ENCODE measurements at regions not wholly inside any gene's neighbourhood (a gene's known extent, or its start where the extent isn't known, plus 50 kb on each side); places are given as distances from the start of the nearest gene placed in this dataset.
"Not testable (repeated sequence)": the region's sequence is repeated elsewhere in the genome, so short reads cannot be mapped to it uniquely, and the experiment has no call there.

DNA sequence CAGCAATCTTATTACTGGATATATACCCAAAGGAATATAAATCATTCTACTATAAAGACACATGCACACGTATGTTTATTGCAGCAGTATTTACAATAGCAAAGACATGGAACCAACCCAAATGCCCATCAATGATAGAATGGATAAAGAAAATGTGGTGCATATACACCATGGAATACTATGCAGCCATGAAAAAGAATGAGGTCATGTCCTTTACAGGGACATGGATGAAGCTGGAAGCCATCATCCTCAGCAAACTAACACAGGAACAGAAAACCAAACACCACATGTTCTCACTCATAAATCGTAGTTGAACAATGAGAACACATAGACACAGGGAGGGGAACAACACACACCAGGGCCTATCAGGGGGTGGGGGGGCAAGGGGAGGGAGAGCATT, 353.9 kb upstream of the ATP10A start:
- TF ChIP-seq, protein P1, sequence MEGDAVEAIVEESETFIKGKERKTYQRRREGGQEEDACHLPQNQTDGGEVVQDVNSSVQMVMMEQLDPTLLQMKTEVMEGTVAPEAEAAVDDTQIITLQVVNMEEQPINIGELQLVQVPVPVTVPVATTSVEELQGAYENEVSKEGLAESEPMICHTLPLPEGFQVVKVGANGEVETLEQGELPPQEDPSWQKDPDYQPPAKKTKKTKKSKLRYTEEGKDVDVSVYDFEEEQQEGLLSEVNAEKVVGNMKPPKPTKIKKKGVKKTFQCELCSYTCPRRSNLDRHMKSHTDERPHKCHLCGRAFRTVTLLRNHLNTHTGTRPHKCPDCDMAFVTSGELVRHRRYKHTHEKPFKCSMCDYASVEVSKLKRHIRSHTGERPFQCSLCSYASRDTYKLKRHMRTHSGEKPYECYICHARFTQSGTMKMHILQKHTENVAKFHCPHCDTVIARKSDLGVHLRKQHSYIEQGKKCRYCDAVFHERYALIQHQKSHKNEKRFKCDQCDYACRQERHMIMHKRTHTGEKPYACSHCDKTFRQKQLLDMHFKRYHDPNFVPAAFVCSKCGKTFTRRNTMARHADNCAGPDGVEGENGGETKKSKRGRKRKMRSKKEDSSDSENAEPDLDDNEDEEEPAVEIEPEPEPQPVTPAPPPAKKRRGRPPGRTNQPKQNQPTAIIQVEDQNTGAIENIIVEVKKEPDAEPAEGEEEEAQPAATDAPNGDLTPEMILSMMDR (IDR thresholded peaks at IDR 0.05) = not testable (repeated sequence)
- TF ChIP-seq EZH2 (IDR thresholded peaks at IDR 0.05; ENCODE audit: borderline replicate concordance, insufficient read depth, low read depth, low read length, poor library complexity, severe bottlenecking) = not testable (repeated sequence)
